HG03432 (cell line): ENCODE measurements at regions not wholly inside any gene's neighbourhood (a gene's known extent, or its start where the extent isn't known, plus 50 kb on each side); places are given as distances from the start of the nearest gene placed in this dataset.
"Not testable (repeated sequence)": the region's sequence is repeated elsewhere in the genome, so short reads cannot be mapped to it uniquely, and the experiment has no call there.

Experiments
- ATAC-seq: cut with Tn5 transposase; IDR thresholded peaks from one replicate; pipeline ENCODE4 v1.9.1; 2021; ENCODE audit warnings: mild to moderate bottlenecking, moderate library complexity; ENCODE audit not compliant: unreplicated experiment

DNA sequence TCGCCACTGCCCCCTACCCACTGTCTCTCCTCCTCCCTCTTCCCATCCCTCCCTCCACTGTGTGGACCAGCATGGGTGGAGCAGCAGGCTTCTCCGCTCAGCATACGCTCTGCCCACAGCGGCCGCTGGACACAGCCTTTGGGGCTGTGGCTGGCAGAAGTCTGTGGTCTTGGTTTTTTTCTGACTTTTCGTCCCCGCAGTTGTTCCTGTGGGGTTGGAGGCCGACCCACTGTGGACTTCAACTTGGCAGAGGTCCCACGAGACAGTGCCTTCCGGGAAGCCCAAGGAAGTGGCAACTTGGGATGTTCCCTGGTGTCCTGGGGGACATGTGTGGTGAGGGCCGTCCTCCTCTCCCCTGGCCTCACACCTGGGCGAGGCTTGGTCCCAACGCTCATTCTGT is 162.5 kb upstream of the C1orf174 start:
- ATAC-seq = no peak

DNA sequence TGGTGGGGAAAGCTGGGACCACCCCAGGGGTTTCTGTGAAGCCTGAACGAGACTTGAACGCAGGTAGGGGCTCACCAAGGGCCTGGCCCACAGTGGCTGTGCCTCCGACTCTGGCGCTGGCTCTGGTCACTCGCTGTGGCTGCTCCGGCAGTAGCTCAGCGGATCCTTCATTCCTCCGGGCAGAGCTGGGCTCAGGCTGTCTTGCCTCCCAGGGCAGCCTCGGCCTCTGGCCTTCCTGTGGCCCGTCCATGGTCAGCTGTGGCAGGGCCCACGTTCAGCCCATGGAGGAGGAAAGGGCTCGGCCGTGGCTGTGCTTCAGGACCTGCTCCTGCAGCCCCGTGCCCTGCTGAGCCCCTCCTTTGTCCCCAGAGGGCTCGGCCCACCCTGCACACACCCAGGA is 162.9 kb upstream of the C1orf174 start:
- no peak for ATAC-seq

DNA sequence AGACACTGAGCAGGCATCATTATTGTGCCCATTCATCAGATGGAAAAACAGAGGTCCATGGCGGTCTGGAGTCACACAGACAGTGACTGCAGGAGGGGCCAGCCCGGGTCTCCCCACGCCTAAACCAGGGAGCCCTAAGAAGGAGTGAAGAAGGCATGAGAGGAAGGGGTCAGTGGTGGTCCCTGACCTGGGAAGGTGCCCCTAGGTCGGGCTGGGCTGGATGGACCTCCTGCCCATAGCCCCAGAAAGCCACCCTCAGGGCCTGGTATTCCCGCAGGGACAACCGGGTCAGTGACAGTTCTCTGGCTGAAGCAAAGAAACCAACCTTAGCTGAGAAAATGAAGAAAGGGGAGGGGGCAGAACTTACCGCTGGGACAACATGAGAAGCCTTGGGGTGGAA is 163.4 kb upstream of the C1orf174 start:
- ATAC-seq = no peak

DNA sequence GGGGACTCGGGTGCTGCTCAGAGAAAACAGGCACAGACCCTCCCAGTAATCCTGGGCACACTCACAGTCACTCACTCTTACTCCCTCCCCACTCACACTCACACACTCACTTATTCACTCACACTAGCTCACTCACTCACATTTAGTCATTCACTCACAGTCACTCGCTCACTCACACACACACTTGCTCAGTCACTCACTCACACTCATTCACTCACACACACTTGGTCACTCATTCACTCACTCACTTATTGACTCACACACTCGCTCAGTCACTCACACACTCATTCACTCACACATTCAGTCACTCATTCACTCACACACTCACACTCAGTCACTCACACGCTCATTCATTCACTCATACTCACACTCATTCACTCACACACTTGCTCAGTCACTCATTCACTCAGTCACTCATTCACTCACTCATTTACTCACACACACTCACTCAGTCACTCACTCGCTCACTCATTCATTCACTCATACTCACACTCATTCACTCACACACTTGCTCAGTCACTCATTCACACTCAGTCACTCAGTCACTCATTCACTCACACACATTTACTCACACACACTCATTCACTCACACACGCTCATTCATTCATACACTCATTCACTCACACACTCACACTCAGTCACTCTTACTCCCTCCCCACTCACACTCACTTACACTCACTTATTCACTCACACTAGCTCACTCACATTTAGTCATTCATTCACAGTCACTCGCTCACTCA is 164.2 kb upstream of the C1orf174 start:
- ATAC-seq = no peak

DNA sequence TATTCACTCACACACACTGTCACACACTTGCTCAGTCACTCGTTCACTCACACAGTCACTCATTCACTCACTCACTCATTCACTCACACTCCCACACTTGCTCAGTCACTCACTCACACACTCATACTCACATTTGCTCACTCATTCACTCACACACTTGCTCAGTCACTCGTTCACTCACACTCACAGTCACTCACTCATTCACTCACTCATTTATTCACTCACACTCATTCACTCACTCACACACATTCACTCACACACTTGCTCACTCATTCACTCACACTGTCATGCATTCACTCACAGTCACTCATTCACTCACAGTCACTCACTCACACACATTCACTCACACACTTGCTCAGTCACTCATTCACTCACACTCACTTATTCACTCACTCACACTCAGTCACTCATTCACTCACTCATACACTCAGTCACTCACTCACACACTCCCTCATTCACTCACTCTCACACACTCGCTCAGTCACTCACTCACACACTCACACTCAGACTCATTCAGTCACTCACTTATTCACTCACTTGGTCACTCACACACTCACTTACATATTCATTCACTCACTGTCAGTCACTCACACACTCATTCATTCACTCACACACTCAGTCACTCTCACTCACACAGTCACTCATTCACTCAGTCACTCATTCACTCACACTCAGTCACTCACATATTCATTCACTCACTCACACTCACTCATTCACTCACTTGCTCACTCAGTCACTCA is 167.0 kb upstream of the C1orf174 start:
- no peak for ATAC-seq

DNA sequence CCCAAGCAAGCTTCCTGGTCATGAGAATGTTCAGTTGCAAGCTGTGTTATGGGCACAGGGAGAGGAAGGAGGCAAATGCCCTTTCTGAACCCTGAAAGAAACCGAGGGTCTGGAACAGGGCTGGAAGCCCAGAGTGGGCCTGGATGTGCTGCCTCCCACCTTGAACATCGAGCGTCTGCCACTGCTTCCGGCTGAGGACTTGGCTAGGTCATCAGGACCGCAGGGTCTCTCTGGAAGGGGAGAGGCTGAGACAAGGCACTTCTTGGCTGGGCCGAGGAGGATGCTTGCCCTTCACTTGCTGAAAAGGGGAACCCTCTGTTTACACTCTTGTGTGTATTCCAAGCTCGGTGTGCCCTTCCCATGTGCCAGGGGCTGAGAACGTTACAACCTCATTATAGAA is 168.0 kb upstream of the C1orf174 start:
- ATAC-seq = no peak

DNA sequence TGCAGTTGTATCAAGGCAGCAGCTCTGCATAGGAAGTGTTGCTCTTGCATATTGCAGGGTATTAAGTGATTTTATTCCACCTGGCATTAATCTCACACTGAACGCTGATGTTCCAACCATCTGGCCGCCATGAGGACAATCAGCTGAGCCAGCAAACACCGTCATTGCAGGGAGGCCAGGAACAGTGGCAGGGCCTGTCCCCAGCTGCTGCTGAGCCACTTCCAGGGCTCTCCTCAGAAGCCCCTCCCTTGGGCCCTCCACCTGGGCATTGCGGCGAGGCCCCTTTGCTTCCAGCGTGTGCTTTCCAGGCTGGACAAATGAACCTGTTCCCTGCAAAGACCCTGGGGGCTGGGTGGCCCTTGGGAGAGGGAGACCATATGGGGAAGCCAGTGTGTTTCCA is 171.6 kb upstream of the C1orf174 start:
- no peak for ATAC-seq

DNA sequence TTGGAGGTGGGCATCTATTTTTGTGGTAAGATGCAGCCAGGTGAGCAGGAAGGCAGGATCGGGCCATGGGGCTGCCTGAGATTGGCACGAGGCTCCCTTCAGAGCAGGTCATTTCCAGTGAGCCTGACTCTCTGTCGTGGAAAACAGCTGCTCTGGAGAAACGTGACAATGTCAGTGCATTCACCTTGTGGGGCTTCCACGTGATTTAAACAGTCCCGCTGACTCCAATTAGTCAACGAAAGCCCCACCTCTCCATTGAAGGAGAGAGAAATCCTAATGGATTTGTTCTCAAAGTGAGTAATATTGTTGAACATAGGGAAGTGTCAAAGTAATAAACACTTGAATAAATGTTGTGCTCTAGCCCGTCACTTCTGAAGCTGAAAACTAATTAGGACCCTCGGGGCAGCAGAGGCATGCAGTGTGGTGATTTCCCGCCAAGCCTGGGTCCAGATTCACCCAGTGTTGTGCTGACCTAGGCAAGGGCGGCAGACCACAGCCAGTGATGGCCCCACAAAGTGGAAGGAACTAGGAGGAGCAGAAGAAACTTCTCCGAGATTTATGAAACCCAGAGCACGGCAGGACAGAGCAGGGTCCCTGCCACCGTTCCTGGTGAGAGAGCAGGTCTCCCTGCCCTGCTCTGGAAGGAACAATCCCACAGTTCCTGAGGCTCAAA is 172.5 kb upstream of the C1orf174 start:
- no peak for ATAC-seq

DNA sequence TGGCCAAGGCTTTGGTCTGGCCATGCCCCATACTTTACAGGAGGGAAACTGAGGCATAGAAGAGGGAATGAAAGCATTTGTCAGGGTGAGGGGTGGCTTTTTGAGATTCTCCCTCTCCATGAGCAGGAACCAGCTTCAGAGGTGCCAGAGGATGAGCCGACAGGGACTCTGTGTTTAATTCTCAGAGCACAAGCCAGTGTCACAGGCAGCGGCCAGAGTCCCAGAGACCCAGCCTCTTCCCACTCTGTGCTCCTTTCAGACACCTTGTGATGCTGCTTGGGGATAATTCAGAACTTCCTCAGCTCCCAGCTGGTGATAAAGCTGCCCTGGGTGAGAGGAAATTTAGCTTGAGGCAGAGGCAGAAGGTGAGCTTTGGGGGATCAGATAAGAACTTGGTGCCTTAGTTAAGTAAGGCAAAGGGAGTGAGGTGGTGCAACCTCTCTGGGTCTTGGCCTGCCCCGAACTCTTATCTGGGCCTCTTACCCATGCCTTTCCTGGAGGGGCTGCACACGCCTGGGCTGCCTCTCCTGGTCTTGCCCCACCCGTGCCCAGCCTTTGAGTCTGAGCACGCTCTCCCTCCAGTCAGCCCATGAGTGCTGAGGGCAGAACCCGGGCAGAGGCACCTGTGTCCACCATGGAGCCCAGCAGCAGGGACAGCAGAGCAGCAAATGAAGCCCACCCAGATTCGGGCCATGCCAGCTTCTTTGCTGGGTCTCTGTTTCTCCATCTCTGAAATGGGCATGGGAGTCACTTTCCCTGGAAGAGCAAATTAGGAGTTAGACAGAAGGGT is 175.6 kb upstream of the C1orf174 start:
- ATAC-seq = no peak

DNA sequence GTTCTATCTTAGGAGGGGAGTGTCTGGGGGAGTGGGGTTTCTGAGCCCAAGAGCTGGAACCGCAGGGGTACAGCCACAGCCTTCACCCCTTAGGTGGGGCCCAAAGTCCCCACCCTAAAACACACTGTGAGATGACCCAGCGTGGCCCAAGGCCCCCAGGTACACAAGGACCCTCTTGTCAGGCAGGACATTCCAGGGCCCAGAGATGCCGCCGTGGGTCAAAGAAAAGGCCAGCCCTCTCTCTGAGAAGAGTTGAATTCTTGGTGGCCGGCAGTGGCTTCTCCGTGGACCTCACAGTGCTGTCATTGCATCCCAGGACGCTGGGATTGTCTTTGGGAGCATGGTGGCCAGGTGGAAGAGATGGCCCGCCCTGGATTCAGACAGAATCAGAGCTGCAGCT is 176.3 kb upstream of the C1orf174 start:
- ATAC-seq = no peak

DNA sequence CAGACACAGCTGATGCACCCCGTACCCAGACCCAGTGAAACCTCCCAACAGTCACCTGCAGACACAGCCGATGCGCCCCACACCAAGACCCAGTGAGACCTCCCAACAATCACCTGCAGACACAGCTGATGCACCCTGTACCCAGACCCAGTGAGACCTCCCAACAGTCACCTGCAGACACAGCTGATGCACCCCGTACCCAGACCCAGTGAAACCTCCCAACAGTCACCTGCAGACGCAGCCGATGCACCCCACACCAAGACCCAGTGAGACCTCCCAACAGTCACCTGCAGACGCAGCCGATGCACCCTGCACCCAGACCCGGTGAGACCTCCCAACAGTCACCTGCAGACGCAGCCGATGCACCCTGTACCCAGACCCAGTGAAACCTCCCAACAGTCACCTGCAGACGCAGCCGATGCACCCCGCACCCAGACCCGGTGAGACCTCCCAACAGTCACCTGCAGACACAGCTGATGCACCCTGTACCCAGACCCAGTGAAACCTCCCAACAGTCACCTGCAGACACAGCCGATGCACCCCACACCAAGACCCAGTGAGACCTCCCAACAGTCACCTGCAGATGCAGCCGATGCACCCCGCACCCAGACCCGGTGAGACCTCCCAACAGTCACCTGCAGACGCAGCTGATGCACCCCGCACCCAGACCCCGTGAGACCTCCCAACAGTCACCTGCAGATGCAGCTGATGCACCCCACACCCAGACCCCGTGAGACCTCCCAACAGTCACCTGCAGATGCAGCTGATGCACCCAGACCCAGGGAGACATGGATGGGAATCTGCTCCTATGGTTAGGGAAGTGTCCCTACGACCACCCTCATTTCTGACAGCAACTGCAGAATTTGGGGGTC is 178.3 kb upstream of the C1orf174 start:
- not testable (repeated sequence) for ATAC-seq

DNA sequence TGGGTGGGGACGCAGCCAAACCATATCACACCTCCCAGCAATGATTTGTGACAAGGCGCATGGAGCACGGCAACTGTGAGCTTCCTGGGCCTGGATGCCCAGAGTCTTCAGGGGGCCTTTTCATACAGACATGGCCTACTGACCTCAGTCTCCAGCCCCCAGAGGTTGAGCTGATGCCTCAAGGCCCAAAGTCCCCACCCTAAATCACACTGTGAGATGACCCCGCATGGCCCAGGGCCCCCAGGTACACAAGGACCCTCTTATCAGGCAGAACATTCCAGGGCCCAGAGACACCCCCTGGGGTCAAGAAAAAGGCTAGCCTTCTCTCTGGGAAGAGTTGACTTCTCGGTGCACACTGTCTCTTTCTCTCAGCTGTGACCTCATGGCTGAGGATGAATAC is 179.7 kb upstream of the C1orf174 start:
- ATAC-seq = no peak

DNA sequence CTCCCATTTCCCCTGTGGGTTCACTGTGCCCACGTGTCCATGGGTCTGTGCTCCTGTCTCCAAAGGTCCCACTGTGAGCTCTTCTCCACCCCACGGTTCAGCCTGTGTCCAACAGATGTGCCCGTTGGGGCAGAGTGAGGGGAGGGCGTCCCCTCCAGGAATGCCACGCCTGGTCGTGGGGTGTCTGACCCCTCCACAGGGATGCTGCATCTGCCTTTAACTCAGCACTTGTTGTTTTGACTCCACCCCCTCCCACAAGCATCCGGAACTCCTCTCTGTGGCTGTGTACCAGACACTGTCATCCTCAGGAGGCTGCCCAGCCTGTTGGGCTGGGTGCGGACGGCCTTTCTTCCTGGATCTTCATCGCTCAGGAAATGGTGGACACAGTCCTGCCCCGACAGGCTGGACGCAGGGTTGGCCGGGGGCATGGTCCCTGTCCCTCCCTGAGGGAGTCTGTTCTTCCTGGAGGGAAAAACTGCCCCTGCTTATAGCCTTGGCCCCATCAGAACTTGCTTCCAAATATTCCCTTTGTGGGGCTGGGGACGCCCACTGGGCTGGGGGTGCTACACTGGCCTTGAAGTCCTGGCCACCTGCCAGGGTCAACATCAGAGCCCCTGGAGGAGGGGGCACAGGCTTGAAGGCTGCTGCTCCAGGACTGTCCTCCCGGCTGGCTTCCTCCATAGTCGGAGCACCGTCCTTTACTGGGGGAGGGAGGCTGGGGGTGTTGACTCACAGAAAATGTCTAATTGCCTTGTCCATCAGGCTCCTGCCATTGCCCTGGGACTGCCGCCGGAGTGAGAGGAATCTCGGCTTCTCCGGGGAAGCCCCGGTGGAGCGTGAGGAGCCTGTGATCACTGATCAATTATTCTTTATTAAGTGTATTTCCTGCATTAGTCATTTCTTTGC is 182.0 kb upstream of the C1orf174 start:
- ATAC-seq = no peak

DNA sequence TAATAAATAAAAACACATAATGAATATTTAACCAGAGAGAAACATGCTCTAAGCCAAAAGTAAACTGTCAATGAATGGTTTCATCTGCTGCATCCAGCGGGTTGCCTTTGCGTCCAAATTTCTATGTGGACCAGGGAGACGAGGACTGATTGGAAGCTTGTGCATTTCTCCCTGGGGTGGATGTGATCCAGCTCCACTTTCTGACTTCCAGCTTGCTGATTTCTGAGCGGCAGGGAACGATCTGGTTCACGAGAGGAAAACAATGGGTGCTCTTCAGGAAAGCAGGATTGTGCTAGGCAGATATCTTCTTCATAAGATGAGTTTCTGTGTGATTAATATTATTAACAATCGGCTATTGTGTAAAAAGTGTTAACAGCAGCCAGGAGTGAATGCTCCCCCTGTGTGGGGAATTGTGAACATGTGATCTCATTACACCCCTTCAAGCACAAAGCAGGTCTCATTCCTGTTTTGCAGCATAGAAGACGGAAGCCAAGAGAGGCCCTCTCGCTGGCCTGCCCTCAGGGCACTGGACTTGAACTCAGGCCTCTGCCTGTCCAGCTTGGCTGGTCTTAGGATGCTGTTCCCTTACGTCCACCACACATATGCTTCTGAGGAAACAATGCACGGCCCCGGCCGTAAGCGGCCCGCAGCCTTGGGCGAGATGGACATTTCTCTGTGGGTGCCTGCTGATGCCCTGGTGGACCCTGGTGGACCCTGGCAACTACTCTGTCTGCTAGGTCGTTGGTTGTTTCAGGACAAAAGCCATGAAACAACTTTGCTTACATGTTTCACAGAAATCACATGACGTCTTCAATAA is 183.4 kb upstream of the C1orf174 start:
- no peak for ATAC-seq

DNA sequence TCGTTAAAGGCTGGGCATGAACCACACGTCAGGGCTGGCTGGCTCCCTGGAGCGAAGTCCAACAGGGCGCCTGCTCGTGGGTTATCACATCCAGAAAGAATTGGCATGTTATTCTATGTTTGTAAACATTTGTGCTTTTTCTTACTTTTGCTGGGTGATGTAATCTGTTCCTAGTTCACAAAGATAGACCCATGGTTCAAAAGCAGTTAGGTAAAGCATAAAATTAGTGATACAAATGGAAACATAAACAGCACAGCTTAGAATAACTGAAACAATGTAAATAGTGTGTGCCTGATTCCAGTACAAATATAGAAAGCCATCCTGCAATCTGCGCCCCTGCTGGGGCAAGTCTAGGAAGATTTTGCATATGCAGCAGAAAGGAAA is 184.0 kb upstream of the C1orf174 start:
- ATAC-seq = no peak

DNA sequence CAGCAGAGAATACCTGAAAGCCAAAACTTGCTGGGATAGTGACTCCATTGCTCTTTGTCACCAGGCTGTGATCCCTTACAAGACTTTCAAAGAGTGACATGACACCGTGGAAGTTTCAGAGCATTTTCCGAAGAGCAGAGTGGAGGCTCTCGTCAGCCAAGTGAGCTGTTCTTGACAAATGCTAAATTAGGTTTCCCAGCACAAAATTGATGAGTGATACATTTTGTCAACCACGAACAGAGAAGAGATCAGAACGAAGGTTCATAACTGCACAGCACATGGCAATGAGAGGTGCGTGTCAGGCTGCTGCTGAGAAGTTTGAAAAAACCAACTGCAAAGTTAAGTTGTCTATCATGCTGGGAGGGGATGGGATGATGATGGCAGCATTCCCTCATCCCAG is 184.4 kb upstream of the C1orf174 start:
- ATAC-seq = no peak

DNA sequence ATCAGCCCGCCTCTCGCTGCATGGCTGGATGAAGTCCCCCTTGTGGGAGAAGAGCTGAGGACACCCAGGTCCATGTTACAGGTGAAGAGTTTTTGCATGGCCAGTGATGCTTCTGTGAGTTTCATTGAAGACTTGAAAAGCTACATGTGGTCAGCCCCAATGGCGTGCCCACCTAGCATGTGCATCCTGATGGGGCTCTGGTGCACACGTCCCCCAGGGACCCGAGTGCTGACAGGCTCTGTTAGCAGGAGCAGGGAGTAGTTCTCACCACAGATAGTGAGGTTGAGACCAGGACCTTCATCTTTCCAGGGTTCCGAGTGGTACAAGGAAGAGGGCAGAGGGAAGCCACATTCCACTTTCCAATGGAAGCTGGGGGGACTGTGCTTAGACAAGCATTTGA is 184.8 kb upstream of the C1orf174 start:
- no peak for ATAC-seq

DNA sequence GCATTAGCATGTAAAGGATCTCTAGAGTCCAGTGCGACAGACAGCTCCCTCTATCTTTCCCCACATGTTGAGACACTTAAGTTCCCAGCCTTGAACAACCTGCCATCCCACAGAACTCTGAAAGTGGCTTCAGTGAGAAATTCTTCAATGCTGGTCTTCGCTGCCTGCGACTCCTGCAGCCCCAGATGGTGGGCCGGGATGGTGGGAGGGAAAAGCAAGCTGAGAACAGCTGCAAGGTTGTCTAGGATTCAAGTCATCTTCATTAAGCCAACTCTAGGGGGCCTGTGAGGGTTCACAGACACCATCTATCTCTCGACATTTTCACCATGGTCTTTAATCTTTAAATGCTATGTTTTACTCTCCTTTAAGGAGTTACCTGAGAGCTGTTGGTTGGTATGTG is 185.5 kb upstream of the C1orf174 start:
- no peak for ATAC-seq
